Stomach (tissue), 8 donors: ENCODE measurements at regions not wholly inside any gene's neighbourhood (a gene's known extent, or its start where the extent isn't known, plus 50 kb on each side); places are given as distances from the start of the nearest gene placed in this dataset.

ENCODE experiments used
- DNase-seq, 2 donors: peaks; one replicate each; pipeline versions ENCODE4 v3.0.0 to v3.0.0-alpha.2; 2013 to 2019
- H3K27ac ChIP-seq, 5 donors: fragments of 200-600 bp in 4 of 5; sonication (generic) in 4 of 5; one replicate each; pipeline ENCODE4 v1.5.1; 2013 to 2019; ENCODE audit warnings: mild to moderate bottlenecking in 1 of 5, moderate library complexity in 1 of 5
- H3K27me3 ChIP-seq, 3 donors: fragments of 200-600 bp; sonication (generic); one replicate each; pipeline ENCODE4 v1.5.1; 2017 to 2019; ENCODE audit warnings: mixed run types in 1 of 3
- H3K36me3 ChIP-seq, 4 donors: fragments of 200-600 bp; sonication (generic); 1 replicate in 3 of 4; 2 replicates in 1 of 4; pipeline ENCODE4 v1.5.1; 2016 to 2019
- H3K4me1 ChIP-seq, 4 donors: fragments of 200-600 bp; sonication (generic); one replicate each; pipeline ENCODE4 v1.5.1; 2016 to 2019
- H3K4me3 ChIP-seq, 4 donors: fragments of 200-600 bp; sonication (generic) in 3 of 4; one replicate each; pipeline ENCODE4 v1.5.1; 2016 to 2019; ENCODE audit warnings: mild to moderate bottlenecking in 1 of 4
- H3K9me3 ChIP-seq, 4 donors: fragments of 200-600 bp; sonication (generic); one replicate each; pipeline ENCODE4 v1.5.1; 2016 to 2019
- CTCF ChIP-seq, 7 experiments: fragments of 450-650 bp in 4 of 7; fragments of 200-600 bp in 3 of 7; sonication (generic) in 3 of 7; IDR thresholded peaks; one replicate each; pipeline ENCODE4 v1.5.1; 2016 to 2019; ENCODE audit warnings: antibody characterized with exemption in 7 of 7, control low read depth in 2 of 7, mild to moderate bottlenecking in 1 of 7
- EP300 ChIP-seq: sonication (generic); formaldehyde crosslinking; IDR thresholded peaks from one replicate; pipeline ENCODE4 v1.6.1; 2017; ENCODE audit warnings: antibody characterized with exemption
- POLR2A ChIP-seq, 4 donors: fragments of 450-650 bp; IDR thresholded peaks; one replicate each; pipeline ENCODE4 v1.6.1; 2016; ENCODE audit warnings: antibody characterized with exemption in 4 of 4, control low read depth in 2 of 4, mild to moderate bottlenecking in 1 of 4, moderate library complexity in 1 of 4
- POLR2AphosphoS5 ChIP-seq, 3 donors: sonication (generic); formaldehyde crosslinking; IDR thresholded peaks; one replicate each; pipeline ENCODE4 v1.6.1; 2016; ENCODE audit warnings: antibody characterized with exemption in 3 of 3
- WGBS, 5 donors: extraction: QIAGEN DNeasy Blood & Tissue Kit in 3 of 5; methylation state at CpG; one replicate each; pipeline versions ENCODE4 v1.1.5 to v1.1.7; 2013 to 2018; 5-methylcytosine and 5-hydroxymethylcytosine counted together
- intact Hi-C: fragments of 100-400 bp; cut with DNase I; formaldehyde crosslinking; loops from one replicate; pipeline ENCODE4 v1.15.1; 2023; ENCODE audit warnings: low total_unique reads
- donor health status: healthy with polysubstance abuse.
- donor health status: Bipolar disorder and iron deficiency.
- donor health status: healthy.

GRCh38 chr11:134818516-134818915, 406.5 kb upstream of the B3GAT1 start:
- intact Hi-C loops, result no loop called here
- Histone ChIP-seq H3K9me3 (no peaks in the 10 kb centered on the region), H3K4me3 (no peak overlapping the region), H3K36me3 (no peaks in the 10 kb centered on the region), H3K4me1 (no peaks in the 10 kb centered on the region), H3K27ac (no peak overlapping the region), H3K27me3 (peaks cover 0 to 37% (median 6%) of the 10 kb centered on the region in 3 donors)
- TF ChIP-seq POLR2A (IDR thresholded peaks at IDR 0.05) (no peak), CTCF (IDR thresholded peaks at IDR 0.05) (no peak), EP300 (no peak), POLR2AphosphoS5 (IDR thresholded peaks at IDR 0.05) (no peak)
- 30 to 49% (median 33%) methylated on average over 5 of the region's 5 CpGs for WGBS, 5 donors
- no peak for DNase-seq

GRCh38 chr11:134815404-134815803, 403.4 kb upstream of the B3GAT1 start:
- H3K9me3 ChIP-seq, result no peaks in the 10 kb centered on the region
- no peaks in the 10 kb centered on the region for H3K36me3 ChIP-seq
- WGBS, 5 donors, result 78 to 92% (median 88%) methylated on average over 2 of the region's 2 CpGs
- H3K4me1 ChIP-seq, result no peaks in the 10 kb centered on the region
- peaks cover 0 to 19% (median 0%) of the 10 kb centered on the region in 3 donors for H3K27me3 ChIP-seq
- DNase-seq, result no peak
- intact Hi-C loops, result no loop called here
- TF ChIP-seq POLR2AphosphoS5 (IDR thresholded peaks at IDR 0.05), result no peak
- no peak for TF ChIP-seq CTCF (IDR thresholded peaks at IDR 0.05)
- no peak for TF ChIP-seq POLR2A (IDR thresholded peaks at IDR 0.05)
- TF ChIP-seq EP300, result no peak
- no peak overlapping the region for H3K4me3 ChIP-seq
- no peak overlapping the region for H3K27ac ChIP-seq

GRCh38 chr11:134807997-134808396, 396.0 kb upstream of the B3GAT1 start:
- no peaks in the 10 kb centered on the region for H3K36me3 ChIP-seq
- peaks cover 0 to 17% (median 0%) of the 10 kb centered on the region in 3 donors for H3K27me3 ChIP-seq
- intact Hi-C loops, result no loop called here
- WGBS, 5 donors, result 63 to 79% (median 74%) methylated on average over 4 of the region's 4 CpGs
- no peak for DNase-seq
- TF ChIP-seq POLR2AphosphoS5 (IDR thresholded peaks at IDR 0.05), result no peak
- no peak for TF ChIP-seq POLR2A (IDR thresholded peaks at IDR 0.05)
- TF ChIP-seq EP300, result no peak
- TF ChIP-seq CTCF (IDR thresholded peaks at IDR 0.05), result no peak
- H3K9me3 ChIP-seq, result no peaks in the 10 kb centered on the region
- H3K4me3 ChIP-seq, result no peak overlapping the region
- H3K4me1 ChIP-seq, result no peaks in the 10 kb centered on the region
- H3K27ac ChIP-seq, result no peak overlapping the region

- Histone ChIP-seq H3K27me3 (peaks cover 0 to 68% (median 13%) of the 10 kb centered on the region in 3 donors), H3K27ac (no peak overlapping the region), H3K4me3 (no peak overlapping the region), H3K4me1 (no peaks in the 10 kb centered on the region), H3K36me3 (no peaks in the 10 kb centered on the region), H3K9me3 (no peaks in the 10 kb centered on the region)
- WGBS, 5 donors, result 72 to 89% (median 87%) methylated on average over 3 of the region's 3 CpGs
- intact Hi-C loops, result no loop called here
- TF ChIP-seq CTCF (IDR thresholded peaks at IDR 0.05) (no peak), EP300 (no peak), POLR2A (IDR thresholded peaks at IDR 0.05) (no peak), POLR2AphosphoS5 (IDR thresholded peaks at IDR 0.05) (no peak)
- no peak for DNase-seq
These were observed 390.6 kb upstream of the B3GAT1 start for GRCh38 chr11:134802598-134802997.
